GM21447 (cell line): ENCODE measurements at regions not wholly inside any gene's neighbourhood (a gene's known extent, or its start where the extent isn't known, plus 50 kb on each side); places are given as distances from the start of the nearest gene placed in this dataset.
"Not testable (repeated sequence)": the region's sequence is repeated elsewhere in the genome, so short reads cannot be mapped to it uniquely, and the experiment has no call there.

Experiments
- ATAC-seq: cut with Tn5 transposase; IDR thresholded peaks from one replicate; pipeline ENCODE4 v1.9.1; 2021; ENCODE audit not compliant: unreplicated experiment

DNA sequence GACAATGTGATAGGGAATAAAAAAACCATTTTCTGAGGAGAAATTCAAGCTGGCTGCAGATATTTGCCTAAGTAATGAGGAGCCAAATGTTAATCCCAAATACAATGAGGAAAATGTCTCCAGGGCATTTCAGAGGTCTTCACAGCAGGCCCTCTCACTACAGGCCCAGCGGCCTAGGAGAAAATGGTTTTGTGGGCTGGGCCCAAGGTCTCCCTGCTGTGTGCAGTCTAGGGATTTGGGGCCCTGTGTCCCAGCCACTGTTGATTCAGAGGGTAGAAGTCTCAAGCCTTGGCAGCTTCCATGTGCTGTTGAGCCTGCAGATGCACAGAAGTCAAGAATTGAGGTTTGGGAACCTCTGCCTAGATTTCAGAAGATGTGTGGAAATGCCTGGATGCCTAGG, 778.7 kb downstream of the CENPC start:
- ATAC-seq = no peak

DNA sequence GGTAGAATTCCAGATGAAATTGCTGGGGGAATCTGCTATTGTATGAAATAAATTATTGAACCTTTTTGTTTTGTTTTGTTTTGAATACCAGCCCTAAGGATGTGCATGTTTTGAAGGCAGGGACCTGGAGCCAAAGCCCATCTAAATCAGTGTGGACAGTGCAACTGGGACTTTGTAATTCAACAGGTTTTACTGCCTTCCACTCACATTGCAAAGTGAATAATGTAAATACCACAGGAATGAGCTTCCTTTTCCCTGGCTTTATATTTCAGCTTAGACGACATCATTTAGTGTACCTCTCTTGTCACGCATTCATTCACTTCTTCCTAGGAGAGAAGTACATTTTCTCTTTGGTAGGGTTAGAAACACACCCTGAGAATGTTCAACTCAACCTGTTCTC, 795.0 kb downstream of the CENPC start:
- ATAC-seq = no peak

DNA sequence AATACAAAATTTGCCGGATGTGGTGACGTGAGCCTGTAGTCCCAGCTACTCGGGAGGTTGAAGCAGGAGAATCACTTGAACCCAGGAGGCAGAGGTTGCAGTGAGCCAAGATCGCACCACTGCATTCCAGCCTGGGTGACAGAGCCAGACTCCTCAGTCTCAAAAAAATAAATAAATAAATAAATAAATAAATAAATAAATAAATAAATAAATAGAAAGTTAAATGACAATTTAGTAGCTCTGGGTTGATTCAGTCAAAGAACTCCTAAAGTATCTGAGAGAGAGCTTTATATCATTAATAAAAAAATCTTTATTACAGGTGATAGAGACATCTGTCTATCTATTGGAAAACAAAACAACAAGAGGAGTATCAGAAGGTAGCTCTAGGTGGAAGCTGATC, 798.4 kb downstream of the CENPC start:
- ATAC-seq = not testable (repeated sequence)

DNA sequence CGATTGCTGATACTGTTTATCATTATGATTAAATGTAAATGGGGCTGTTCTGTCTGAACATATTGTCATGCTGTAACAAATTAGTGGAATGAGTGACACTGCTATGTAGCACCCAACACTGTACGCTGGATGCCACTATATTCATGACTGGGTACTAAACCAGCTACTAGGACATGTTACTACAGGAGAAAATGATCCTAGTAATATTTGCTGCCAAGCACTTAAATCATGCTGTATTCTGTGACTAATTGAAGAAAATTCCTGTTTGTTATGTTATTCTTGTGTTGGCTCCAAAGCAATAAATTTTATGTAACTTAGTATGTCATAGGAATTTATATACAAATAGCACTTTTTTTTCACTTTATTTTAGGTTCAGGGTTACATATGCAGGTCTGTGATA, 804.2 kb downstream of the CENPC start:
- no peak for ATAC-seq

DNA sequence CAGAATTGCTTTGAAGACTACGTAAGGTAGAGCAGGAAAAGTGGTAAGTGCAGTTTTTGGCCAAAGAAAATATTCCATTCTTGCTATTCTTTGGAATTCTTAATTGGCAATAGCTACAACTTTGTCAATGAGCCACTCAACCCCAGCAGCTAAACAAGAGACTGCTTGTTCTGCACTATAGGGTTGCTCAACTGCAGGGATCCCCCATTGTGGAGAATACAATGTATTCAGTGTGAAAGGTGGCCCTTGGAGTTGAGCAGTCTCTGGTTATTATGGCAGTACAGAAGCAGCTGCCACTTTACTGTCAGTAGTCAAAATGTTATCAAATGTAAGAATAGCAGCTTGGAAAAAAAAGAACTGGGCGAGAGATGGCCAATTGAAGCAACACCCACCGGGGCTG, 808.7 kb downstream of the CENPC start:
- ATAC-seq = no peak

DNA sequence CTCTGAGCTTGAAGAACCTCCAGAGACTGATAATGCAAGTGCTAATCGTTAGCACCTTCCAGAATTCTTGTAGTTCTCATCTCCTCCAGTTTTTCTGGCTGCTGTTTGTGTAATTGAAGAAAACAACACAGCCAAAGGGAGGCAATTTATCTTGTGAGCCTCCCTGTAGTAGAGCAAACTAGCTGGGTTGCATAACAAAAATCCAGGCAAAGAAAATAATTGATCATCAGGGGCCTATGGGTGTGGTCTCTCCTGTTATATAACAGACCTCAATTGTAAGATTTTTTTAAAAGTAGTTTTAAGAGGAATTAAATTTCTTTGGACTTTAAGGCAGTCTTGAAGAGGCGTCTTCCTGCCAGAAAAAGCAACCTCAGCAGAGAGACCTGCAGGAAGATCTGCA, 817.0 kb downstream of the CENPC start:
- ATAC-seq = no peak

DNA sequence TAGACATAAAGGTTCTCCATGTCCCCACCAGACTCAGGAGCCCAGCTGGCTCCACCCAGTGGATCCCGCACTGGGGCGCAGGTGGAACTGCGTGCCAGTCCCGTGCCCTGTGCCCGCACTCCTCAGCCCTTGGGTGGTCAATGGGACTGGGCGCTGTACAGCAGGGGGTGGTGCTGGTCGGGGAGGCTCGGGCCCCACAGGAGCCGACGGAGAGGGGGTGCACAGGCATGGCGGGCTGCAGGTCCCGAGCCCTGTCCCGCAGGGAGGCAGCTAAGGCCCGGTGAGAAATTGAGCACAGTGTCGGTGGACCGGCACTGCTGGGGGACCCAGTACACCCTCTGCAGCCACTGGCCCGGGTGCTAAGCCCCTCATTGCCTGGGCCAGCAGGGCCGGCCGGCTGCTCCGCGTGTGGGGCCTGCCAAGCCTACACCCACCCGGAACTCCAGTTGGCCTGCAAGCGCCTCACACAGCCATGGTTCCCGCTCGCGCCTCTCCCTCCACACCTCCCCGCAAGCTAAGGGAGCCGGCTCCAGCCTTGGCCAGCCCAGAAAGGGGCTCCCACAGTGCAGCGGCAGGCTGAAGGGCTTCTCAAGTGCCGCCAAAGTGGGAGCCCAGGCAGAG, 832.9 kb downstream of the CENPC start:
- ATAC-seq = not testable (repeated sequence)

DNA sequence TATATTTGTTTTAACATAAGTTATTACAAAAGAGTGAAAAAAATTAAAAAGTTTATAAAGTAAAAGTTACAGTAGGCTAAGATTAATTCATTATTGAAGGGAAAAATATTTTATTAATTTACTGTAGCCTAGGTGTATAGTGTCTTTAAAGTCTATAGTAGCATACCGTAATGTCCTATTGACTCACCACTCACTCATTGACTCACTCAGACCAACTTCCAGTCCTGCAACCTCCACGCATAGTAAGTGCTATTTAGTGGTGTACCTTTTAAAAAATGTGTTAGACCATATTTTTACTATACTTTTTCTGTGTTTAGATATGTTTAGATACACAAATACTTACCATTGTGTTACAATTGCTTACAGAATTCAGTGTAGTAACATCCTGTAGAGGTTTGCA, 841.1 kb downstream of the CENPC start:
- no peak for ATAC-seq

DNA sequence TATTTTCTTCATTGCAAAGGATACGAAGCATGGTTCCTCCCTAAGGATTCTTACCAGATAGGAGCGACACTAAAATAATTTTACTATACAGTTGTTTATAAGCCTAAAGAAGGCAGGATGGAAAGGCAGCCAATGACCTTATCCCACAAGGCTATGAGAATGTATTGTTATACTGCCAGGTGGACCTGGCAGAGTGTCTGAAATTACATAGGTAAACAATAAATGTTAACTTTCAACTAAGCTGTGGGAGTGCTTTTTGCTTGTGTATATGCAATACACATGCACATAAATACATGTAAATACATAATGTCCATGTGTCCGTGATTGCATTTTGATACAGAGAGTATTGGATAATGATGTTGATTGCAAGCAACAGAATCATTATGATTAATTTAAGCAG, 850.6 kb downstream of the CENPC start:
- no peak for ATAC-seq

DNA sequence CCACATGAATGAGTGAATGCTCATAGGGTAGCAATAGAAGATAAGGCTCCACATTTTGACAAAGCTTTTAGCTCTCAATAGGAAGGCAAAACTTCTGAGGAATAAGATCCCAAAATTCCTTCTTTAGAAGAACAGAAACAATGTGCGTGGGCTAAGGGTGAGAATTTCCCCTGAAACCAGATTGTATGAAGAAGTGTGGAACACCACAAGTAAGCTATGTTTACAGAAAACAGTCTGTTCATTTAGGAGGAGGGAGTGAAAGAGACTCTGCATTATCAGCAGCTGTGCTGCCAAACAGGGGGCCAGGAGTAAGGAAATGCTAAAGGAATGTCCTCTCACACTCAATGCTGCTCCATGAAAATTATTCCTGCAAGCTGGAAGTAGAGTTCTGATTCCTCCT, 851.6 kb downstream of the CENPC start:
- ATAC-seq = no peak

DNA sequence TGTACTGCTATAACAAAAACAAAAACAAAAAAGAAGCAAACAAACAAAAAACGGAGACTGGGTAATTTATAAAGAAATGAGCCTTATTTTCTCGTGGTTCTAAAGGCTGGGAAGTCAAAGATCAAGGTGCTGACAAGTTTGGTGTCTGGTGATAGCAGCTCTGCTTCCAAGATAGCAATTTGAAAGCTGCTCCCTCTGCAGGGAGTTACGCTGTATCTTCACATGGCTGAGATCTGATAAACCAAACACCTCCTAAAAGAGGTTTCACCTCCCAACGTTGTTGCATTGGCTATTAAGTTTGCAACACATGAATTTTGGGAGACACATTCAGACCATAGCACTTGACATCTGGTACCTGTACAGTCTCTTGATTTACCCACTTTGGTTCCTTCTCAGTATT, 854.2 kb downstream of the CENPC start:
- no peak for ATAC-seq

DNA sequence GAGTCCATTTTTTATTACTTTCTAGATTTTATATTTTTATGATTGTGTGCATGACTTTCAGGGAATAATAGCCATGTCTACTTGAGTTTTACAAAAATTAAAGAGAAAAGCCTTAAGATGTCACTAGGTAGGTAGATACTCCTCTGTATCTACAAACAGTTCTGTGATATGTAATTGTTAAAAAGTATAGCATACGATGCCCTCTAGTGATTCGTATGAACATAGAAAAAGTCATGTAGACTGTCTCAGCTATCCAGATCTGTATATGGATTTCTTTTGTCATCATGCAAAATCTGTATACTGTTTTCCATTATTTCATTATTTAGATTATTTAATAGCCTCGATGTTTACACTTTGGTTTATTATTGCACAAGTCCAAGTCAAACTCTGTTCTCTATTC, 856.6 kb downstream of the CENPC start:
- no peak for ATAC-seq

DNA sequence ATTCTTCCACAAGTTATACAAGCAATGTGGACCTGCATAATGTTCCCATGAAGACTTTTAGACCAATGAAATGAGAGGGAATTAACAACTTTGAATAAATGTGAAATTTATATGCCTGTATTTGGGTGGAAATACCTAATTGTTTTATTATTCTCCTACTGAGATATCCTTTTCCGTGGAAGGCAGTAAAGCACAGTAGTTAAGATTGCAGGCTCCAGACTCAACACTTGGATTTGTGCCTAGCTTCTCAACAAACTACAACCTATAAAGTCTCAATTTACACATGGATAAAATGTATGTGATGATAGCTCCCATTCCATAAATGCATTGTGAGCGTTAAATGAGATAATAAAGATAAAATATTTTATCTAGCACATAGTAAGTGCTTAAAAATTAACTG, 857.8 kb downstream of the CENPC start:
- no peak for ATAC-seq

DNA sequence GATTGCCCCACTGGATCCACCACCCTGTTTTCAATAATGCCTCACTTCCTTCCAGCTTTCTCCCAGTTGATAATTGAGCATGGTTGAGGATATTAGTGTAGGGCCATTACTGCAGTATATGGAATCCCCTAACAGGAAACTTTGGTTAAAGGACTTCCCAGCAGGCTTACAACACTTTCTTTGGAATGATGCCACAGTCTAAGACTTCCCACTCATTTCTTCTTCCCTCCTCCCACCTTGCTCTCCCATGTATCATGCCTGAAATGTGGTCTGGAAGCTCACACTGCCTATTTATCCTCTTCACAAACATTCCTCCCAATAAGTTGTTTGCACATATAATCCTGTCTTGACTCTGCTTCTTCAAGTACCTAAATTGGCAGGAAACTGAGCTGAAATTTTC, 863.3 kb downstream of the CENPC start:
- no peak for ATAC-seq

DNA sequence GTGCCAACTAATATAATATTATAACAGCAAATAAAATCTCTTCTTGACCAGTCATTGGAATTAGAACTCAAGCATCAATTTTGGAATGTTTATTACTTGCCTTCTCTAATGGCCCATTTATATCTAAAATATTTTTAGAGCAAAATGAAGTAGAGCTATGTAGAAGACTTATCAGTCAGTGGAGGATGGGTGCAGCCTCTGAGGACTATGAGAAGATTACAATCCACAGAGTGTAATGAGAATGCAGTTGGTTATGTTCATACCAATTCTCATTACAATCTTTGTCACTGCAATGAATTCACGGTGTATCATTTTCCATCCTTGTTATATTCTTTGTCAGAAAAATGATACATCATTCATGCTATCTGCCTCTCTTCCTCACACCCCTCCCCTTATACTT, 878.1 kb downstream of the CENPC start:
- ATAC-seq = no peak

DNA sequence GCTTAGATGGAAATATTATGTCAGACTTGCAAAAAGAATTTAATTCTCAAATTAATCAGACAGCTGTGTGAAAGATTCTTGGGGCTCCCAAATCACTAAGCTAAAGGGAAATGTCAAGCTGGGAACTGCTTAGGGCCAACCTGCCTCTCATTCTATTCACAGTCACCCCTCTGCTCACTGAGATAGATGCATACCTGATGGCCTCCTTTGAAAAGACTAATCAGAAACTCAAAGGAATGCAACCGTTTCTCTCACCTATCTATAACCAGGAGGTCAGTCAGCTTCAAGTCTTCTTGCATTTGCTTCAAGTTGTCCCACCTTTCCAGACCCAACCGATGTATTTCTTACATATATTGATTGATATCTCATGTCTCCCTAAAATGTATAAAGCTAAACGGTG, 882.7 kb downstream of the CENPC start:
- ATAC-seq = no peak

DNA sequence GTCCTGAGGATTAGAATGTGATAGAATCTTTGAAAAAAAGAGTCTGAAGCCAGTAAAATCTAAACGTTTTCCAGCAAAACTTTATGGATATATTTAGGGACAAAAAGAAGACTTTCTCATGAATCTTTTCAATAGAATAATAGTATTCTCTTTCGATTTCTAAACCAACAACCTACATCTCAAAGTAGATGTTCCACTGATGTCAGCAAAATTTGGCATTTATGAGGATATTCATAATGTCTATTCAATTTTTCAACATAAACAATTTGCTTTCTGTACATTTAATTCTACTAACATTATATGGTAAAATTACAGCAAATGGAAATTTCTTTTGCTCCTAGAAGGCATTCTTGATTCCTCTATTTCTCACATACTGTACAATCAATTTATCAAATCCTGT, 886.5 kb downstream of the CENPC start:
- no peak for ATAC-seq

DNA sequence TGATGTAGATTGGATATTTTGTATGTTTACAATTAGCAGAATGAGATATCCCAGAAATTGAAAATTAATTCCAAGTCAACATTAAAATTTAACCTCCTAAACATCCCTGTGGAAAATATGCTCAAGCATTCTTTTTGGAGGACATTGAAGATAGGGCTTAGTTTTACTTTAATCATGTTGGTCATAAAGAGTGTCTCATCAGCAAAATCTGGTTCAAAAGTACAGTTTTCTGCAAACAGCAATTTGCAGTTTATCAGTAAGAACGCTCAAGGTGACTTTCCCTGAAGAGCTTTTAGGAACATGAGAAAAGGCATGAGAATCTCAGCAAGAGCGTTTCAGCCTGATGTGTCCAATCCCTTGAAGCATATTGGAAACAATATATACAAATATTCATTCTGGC, 889.8 kb downstream of the CENPC start:
- no peak for ATAC-seq

DNA sequence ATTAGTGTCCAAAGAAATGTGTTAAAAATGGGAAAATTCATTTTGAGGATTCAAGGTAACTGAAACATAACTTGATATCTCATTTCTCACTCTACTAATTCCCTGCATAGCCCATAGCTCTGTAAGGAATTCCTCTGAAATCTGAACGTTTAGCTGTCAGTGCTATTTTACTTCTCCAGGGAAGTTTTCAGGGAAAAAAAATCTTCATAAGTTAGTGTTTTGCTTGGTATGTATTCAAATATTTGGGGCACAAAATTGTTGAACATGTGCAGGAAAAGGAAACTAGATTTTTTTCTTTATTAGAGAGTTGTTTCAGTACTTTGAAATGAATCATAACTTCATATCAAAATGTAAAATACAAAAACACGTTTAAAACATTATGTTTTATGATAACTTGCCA, 891.4 kb downstream of the CENPC start:
- no peak for ATAC-seq

DNA sequence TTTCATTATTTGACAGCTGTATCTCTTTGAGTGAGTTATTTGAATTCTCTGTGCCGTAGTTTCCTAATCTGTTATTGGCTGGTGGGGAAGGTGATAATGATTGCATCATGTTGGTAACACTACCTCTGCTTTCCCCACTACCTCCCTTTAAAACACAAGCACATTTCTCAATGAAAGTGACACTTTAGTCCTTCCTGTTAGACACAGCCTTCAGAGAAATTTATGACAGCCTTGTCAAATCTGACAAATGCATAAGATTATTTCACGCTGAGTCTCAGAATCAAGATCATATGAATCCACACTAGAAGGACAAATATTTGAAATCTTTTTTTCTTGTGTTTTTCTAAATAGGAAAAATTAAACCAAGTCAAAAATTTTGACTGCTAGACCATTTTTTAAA, 896.1 kb downstream of the CENPC start:
- no peak for ATAC-seq

DNA sequence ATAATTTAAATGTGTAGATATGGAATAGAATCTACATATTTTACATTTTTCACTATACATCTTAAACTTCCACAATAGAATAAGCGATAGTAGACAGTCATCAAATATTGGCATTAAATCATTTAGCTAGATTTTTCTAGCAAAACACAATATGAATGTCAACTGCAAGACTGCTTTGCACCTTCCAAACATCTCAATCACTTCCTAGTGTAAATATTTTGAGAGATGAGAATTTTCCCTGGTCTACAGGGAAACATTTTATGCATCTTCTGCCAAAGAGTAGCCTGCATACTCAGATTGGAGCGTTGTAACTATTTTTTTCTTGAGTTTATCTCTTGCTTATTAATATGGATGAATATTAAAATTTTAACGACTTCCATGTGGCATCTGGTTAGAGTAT, 897.4 kb downstream of the CENPC start:
- no peak for ATAC-seq

DNA sequence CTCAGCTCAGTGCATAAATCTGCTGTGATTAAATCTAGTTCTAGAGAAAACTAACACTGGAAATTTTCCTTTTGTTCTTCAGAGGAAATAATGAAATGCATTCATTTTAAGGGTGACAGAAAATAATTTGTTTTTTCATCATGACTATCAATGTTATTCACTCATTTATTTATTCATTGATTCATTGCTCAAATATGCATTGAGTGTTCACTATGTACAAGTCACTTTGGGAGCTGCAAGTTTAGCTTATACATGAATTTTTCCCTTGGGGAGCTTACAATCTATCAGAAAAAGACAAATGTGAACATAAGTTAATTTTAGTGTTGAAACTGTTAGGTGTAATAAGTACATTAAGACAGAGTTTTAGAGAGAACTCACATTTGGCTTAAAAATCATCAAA, 897.8 kb downstream of the CENPC start:
- ATAC-seq = no peak

DNA sequence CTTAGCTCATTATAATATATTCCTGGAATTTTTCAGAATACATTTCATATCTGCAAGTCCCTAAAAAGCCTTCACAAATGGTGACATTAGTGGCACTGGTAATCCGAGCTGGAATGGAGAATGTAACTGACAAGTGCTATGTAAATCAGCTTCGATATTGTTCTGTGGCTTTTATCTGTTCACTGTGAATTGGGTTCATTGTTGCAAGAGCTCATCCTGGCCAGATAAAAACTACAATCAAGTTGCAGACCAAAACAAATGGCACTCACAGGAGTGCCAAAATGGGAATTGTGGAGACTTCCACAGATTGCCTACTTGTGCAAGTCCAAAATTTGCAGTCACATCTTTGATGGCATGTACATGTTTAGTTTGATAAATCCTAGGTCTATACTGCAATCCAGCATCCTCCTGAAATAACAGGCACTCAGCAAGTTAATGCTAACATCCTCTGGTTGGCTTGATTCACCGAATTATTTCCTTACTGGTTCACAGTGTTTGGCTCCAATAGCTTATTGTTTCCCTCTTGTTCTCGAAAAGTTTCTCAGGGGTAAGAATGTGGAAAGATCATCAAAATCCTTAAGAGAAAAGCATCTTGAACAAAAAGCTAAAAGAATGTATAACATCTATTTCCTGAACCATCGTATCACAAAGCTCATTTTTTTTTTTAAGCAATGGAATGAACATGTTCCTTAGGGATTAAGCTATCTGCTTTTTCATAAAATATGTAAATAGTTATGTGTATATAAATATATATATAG, 904.9 kb downstream of the CENPC start:
- no peak for ATAC-seq
